D721Med (cell line): ENCODE measurements at regions not wholly inside any gene's neighbourhood (a gene's known extent, or its start where the extent isn't known, plus 50 kb on each side); places are given as distances from the start of the nearest gene placed in this dataset.

Experiments
- DNase-seq: peaks from one replicate; pipeline ENCODE4 v3.0.0; 2011; ENCODE audit warnings: low spot score; ENCODE audit not compliant: insufficient read length
- FAIRE-seq: peaks from 2 replicates; lab custom pipeline; 2011; peaks lifted over from hg19 to GRCh38; lab: Jason Lieb, UNC
- CTCF ChIP-seq: IDR thresholded peaks from 2 replicates; pipeline ENCODE4 v1.5.1; 2012; ENCODE audit warnings: mild to moderate bottlenecking, control low read depth; ENCODE audit not compliant: insufficient read depth; ENCODE audit errors: missing control alignments

GRCh38 chr11:126140201-126140925 is 71.1 kb downstream of the RPUSD4 start:
- TF ChIP-seq CTCF, result no peak
- DNase-seq (no peak), FAIRE-seq (no peak)

GRCh38 chr11:126139111-126140091 is 72.0 kb downstream of the RPUSD4 start:
- DNase-seq (no peak), FAIRE-seq (no peak)
- no peak for TF ChIP-seq CTCF

- DNase-seq, result no peak
- no peak for TF ChIP-seq CTCF
- no peak for FAIRE-seq
Measured at GRCh38 chr11:126138636-126139035, 72.8 kb downstream of the RPUSD4 start.

- no peak for TF ChIP-seq CTCF
- DNase-seq (no peak), FAIRE-seq (no peak)
Measured at GRCh38 chr11:126137136-126137535, 74.3 kb downstream of the RPUSD4 start.

GRCh38 chr11:126136507-126136906 is 73.8 kb upstream of the CDON start:
- TF ChIP-seq CTCF, result no peak
- no peak for DNase-seq
- FAIRE-seq, result no peak

GRCh38 chr11:126135235-126136176 is 72.8 kb upstream of the CDON start:
- no peak for TF ChIP-seq CTCF
- FAIRE-seq (no peak), DNase-seq (no peak)
